ENCODE measurements at regions not wholly inside any gene's neighbourhood (a gene's known extent, or its start where the extent isn't known, plus 50 kb on each side); places are given as distances from the start of the nearest gene placed in this dataset.
"Not testable (repeated sequence)": the region's sequence is repeated elsewhere in the genome, so short reads cannot be mapped to it uniquely, and the experiment has no call there.

DNA sequence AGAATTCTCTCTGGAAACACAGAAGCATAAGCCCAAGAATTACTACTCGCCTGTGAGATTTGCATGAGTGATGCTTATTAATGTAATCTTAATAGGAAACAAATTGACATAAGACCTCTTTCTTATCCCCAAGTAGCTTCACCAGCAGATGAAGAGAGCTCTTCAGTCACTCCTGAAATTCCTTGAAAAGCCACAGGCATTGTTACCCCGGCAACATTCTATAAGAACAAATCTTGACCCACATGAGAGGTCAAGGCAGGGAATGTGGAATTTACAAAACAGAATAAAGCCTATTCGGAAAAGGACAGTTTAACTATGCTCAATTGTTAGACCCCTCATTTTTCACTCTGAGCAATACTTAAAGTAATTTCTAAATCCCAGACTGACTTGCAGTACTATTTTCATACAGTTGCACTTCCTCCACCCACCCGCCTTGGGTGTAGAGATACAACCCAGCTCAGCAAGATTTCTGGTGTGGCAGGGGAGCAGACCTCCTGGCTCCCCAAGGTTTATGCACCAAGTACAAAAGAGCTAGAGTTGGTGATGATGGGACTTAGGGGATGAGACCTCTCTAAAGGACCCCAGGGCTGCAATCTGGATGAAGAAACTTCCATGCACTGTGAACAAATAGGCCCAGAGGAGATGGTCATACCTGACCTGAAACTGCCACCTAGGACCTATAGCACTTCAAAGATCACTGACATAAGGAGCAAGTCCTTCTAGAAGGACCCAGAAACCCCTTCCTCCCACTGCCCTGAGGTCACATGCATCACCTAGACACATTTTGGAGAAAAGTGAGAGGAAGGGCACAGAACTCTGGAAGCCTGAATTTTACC is 242.1 kb downstream of the ZNF608 start:
- DNase-seq = no peak

DNA sequence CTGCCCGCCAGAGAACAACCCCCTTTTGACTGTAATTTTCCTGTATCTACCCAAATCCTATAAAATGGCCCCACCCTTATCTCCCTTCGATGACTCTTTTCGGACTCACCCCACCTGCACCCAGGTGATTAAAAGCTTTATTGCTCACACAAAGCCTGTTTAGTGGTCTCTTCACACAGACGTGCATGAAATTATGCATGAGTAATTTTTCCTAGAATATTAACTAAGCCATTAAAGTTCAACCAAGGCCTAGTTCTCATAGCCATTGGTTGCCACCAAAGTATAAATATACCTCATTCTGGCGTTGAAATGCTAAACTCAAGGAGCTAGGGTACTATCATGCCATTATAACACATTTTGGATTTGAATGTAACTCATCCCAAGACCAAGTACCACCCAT is 243.9 kb downstream of the ZNF608 start:
- no peak for DNase-seq

DNA sequence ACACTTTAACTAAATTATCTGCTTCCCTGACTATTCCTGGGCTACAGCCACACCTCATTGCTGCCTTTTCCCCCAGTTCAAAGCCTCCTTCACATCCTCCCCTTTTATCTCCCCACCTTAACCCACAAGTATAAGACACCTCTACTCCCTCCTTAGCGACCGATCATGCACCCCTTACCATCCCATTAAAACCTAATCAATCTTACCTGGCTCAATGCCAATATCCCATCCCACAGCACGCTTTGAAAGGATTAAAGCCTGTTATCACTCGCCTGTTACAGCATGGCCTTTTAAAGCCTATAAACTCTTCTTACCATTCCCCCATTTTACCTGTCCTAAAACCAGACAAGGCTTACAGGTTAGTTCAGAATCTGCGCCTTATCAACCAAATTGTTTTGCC is 246.6 kb downstream of the ZNF608 start:
- not testable (repeated sequence) for DNase-seq

DNA sequence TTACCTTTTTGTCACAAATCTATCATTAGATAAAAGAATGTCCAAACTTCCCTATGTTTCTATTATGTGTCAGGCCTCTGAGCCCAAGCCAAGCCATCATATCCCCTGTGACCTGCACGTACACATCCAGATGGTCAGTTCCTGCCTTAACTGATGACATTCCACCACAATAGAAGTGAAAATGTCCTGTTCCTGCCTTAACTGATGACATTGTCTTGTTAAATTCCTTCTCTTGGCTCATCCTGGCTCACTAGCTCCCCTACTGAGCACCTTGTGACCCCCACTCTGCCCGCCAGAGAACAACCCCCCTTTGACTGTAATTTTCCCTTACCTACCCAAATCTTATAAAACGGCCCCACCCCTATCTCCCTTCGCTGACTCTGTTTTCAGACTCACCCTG is 249.5 kb downstream of the ZNF608 start:
- DNase-seq = not testable (repeated sequence)

DNA sequence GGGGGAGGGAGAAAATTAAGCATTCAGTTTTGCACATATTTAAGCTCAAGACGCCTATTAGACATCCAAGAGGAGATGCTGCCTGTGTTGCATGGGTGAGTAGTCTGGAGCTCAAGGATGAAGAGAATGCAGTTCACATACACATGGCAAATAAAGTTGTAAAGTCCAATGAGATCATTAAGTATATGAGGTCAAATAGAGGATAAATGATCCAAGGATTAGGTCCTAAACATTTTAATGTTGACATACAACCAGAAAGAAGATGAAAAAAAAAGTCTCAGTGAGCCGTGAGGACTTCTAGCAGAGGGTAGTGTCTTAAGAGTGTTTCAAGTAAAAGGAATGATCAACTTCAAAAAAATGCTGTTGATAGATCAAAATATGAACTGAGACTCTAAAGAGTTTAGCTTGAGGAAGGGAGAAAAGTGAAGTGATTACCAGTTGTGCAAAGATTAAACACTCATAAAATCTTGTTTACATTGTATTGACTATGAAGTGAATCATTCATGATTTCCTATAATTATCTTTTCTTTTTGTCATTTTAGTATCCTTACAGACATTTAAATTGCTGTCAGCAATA is 251.8 kb downstream of the ZNF608 start:
- no peak for DNase-seq

GRCh38 chr5:124492444-124493224 is 253.8 kb downstream of the ZNF608 start:
- no peak for DNase-seq

- DNase-seq = not testable (repeated sequence)
Measured at GRCh38 chr5:124490315-124490714, 256.1 kb downstream of the ZNF608 start.

- DNase-seq = no peak
Measured at GRCh38 chr5:124481419-124481818, 265.0 kb downstream of the ZNF608 start.

DNA sequence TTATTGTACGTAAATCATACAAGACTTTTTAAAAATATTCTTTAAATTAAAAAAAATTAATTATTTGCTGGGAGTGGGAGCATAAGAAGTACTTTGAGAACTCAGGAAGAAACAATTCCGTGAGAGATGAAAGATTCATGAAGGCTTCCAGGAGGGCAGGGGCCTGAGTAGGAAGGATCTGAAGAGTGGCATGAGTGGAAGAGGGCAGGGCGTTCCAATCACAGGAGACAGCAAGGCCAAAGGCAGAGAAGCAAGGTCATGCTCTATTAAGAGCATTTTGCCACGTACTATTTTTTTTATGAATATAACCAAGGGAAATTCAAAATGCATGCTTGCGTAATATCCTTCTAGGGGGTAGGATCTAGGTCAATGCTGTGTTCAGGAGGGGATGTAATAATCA is 265.5 kb downstream of the ZNF608 start:
- no peak for DNase-seq

- DNase-seq = no peak
Measured at GRCh38 chr5:124480022-124480421, 266.4 kb downstream of the ZNF608 start.

- DNase-seq = no peak
Measured at GRCh38 chr5:124478264-124478663, 268.2 kb downstream of the ZNF608 start.

- DNase-seq = no peak
Measured at GRCh38 chr5:124477577-124477976, 268.9 kb downstream of the ZNF608 start.

DNA sequence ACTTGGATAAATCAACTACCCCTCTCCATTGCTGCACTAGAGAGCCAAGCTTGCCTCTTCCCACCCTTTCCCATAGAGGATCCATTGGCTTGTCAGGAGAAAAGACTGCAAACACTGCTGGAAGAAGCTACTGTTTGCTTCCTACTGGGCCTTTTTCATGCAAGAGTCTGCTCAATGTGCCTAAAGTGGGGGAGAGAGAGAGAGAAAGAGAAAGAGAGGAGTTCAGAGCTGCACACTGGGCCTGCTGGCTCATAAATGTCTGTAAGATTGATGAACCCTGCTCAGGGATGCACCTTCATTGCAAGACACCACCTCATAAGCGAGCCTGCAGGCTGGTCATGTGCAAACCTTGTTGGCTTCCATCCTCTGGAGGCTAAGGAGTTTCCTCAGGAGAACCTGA is 269.4 kb downstream of the ZNF608 start:
- DNase-seq = no peak

GRCh38 chr5:124474528-124475215 is 271.8 kb downstream of the ZNF608 start:
- no peak for DNase-seq

DNA sequence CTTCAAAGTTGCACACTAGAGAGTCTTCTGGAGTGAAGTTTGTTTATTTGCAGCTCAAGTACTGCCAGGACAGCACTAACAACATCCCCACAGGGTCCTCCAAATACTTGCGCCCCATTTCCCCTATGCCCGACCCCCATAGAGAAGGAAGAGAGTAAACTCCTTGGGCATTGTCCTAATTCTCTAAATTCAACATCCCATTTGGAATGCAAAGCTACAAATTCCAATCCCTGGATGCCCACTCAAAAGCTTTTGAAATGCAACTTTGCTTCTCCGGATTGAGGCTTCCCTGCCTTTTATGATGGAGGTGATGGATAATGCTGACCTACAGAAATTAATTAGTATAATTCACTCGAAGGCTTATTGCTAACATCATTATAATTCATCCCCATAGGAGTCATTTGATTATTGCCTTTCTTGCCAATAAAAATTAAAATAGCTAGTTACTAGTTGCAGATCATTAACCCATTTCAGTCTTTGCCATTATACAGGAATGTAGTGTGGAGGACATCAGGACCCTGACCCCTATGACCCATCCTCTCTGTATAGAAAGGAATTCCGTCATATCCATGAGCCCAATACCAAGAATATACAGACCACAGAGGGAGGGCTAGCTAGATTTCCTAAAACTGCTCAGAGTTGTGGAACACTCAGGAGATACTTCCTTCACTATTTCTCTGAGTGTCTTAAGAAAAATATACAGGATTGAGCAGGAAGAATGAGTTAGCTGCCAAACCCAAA is 277.6 kb downstream of the ZNF608 start:
- no peak for DNase-seq

DNA sequence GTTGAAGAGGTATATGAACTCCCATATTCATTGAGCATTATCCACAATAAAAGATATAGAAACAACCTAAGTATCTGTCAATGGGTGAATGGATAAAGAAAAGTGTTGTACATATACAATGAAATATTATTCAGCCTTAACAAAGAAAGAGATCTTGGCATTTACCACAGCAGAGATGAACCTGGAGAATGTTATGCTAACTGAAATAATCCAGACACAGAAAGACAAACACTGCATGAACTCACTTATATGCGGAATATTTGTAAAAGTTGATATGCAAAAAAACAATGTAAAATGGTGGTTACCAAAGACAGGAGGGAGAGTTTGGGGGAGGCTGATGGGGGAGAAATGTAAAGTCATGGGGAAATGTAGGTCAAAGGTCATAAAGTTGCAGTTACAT is 278.7 kb downstream of the ZNF608 start:
- no peak for DNase-seq

DNA sequence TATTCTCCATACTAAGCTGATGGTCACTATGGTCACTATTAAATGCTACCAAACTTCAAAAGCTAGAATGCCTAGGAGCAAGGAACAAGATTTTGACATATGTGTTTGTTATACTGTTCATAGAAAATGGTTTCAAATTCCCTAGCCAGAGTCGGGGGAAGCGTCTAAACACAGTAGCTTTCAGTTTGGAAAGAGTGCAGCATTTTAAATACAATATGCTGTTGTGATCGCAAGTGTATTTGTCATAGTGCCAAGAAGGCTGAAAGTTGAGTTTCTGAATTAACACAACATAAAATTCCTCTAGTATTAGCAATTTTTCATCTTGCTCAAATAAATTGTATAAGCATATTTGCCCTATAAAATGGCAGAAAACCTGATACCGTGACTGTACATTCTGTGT is 280.4 kb downstream of the ZNF608 start:
- DNase-seq = no peak

GRCh38 chr5:124463851-124464250 is 282.6 kb downstream of the ZNF608 start:
- DNase-seq = no peak

GRCh38 chr5:124462751-124463150 is 283.7 kb downstream of the ZNF608 start:
- DNase-seq = no peak

- DNase-seq = no peak
Measured at GRCh38 chr5:124461941-124462340, 284.5 kb downstream of the ZNF608 start.

GRCh38 chr5:124461157-124461556 is 285.3 kb downstream of the ZNF608 start:
- DNase-seq = no peak

GRCh38 chr5:124460642-124461041 is 285.8 kb downstream of the ZNF608 start:
- DNase-seq = no peak

- DNase-seq = no peak
Measured at GRCh38 chr5:124459984-124460383, 286.5 kb downstream of the ZNF608 start.
